H9 (cell line): ENCODE measurements at regions not wholly inside any gene's neighbourhood (a gene's known extent, or its start where the extent isn't known, plus 50 kb on each side); places are given as distances from the start of the nearest gene placed in this dataset.
"Not testable (repeated sequence)": the region's sequence is repeated elsewhere in the genome, so short reads cannot be mapped to it uniquely, and the experiment has no call there.

Experiments used
- DNase-seq: peaks from one replicate; pipeline ENCODE4 v3.0.0-alpha.2; 2017
- H2AFZ ChIP-seq: one replicate; pipeline ENCODE4 v1.6.1; 2013; ENCODE audit warnings: mild to moderate bottlenecking, low read length, control low read depth, moderate library complexity
- H2AK5ac ChIP-seq: 2 replicates; pipeline ENCODE4 v1.6.1; 2013; ENCODE audit warnings: low read length, control low read depth, mixed read lengths; ENCODE audit not compliant: insufficient read length
- H2BK120ac ChIP-seq: one replicate; pipeline ENCODE4 v1.6.1; 2013; ENCODE audit warnings: low read depth, mild to moderate bottlenecking, low read length, control low read depth, inconsistent platforms; ENCODE audit not compliant: poor library complexity, severe bottlenecking
- H2BK12ac ChIP-seq: 2 replicates; pipeline ENCODE4 v1.6.1; 2013; ENCODE audit warnings: low read length, control low read depth, mixed read lengths, low read depth; ENCODE audit not compliant: insufficient read length
- H2BK15ac ChIP-seq: 2 replicates; pipeline ENCODE4 v1.6.1; 2013; ENCODE audit warnings: low read depth, low read length, control low read depth
- H2BK20ac ChIP-seq: one replicate; pipeline ENCODE4 v1.6.1; 2013; ENCODE audit warnings: low read depth, mild to moderate bottlenecking, low read length, control low read depth, inconsistent platforms; ENCODE audit not compliant: poor library complexity, severe bottlenecking
- H2BK5ac ChIP-seq: 2 replicates; pipeline ENCODE4 v1.6.1; 2013; ENCODE audit warnings: low read length, control low read depth, mixed read lengths; ENCODE audit not compliant: insufficient read length
- H3K14ac ChIP-seq: 2 replicates; pipeline ENCODE4 v1.6.1; 2013; ENCODE audit warnings: low read length, control low read depth; ENCODE audit not compliant: insufficient read depth
- H3K18ac ChIP-seq: 2 replicates; pipeline ENCODE4 v1.6.1; 2013; ENCODE audit warnings: low read depth, mild to moderate bottlenecking, mixed read lengths, low read length, control low read depth; ENCODE audit not compliant: insufficient read length
- H3K23ac ChIP-seq: 2 replicates; pipeline ENCODE4 v1.6.1; 2013; ENCODE audit warnings: low read length, control low read depth, mixed read lengths, low read depth; ENCODE audit not compliant: insufficient read length
- H3K23me2 ChIP-seq: 2 replicates; pipeline ENCODE4 v1.6.1; 2013; ENCODE audit warnings: low read depth, mild to moderate bottlenecking, mixed read lengths, low read length, control low read depth; ENCODE audit not compliant: insufficient read length, poor library complexity, severe bottlenecking
- H3K27ac ChIP-seq: 2 replicates; pipeline ENCODE4 v1.5.1; 2013; ENCODE audit warnings: low read length, control low read depth, mixed read lengths, low read depth; ENCODE audit not compliant: insufficient read length
- H3K27me3 ChIP-seq: 2 replicates; pipeline ENCODE4 v1.6.1; 2013; ENCODE audit warnings: low read length, control low read depth, inconsistent platforms; ENCODE audit not compliant: insufficient read depth
- H3K4ac ChIP-seq: 2 replicates; pipeline ENCODE4 v1.6.1; 2013; ENCODE audit warnings: low read depth, mild to moderate bottlenecking, control low read depth, inconsistent platforms, low read length, moderate library complexity
- H3K4me1 ChIP-seq: 2 replicates; pipeline ENCODE4 v1.6.1; 2013; ENCODE audit warnings: low read length, control low read depth, inconsistent platforms; ENCODE audit not compliant: insufficient read depth
- H3K4me2 ChIP-seq: 2 replicates; pipeline ENCODE4 v1.6.1; 2013; ENCODE audit warnings: low read length, control low read depth, mixed read lengths; ENCODE audit not compliant: insufficient read length, insufficient read depth
- H3K56ac ChIP-seq: 2 replicates; pipeline ENCODE4 v1.6.1; 2013; ENCODE audit warnings: low read depth, mild to moderate bottlenecking, mixed read lengths, low read length, control low read depth; ENCODE audit not compliant: insufficient read length
- H3K79me1 ChIP-seq: 2 replicates; pipeline ENCODE4 v1.6.1; 2013; ENCODE audit warnings: low read depth, mild to moderate bottlenecking, moderate library complexity, low read length, control low read depth, inconsistent platforms; ENCODE audit not compliant: insufficient read depth, poor library complexity, severe bottlenecking
- H3K79me2 ChIP-seq: 2 replicates; pipeline ENCODE4 v1.6.1; 2013; ENCODE audit warnings: low read length, control low read depth, inconsistent platforms; ENCODE audit not compliant: insufficient read depth
- H3K9ac ChIP-seq: 2 replicates; pipeline ENCODE4 v1.6.1; 2013; ENCODE audit warnings: low read length, control low read depth, mixed read lengths; ENCODE audit not compliant: insufficient read length; ENCODE audit errors: extremely low read depth
- H3K9me3 ChIP-seq: one replicate; pipeline ENCODE4 v1.6.1; 2013; ENCODE audit warnings: low read depth, low read length, inconsistent platforms; ENCODE audit not compliant: control insufficient read depth
- H3T11ph ChIP-seq: one replicate; pipeline ENCODE4 v1.6.1; 2013; ENCODE audit warnings: mild to moderate bottlenecking, low read length, control low read depth, inconsistent platforms
- H4K20me1 ChIP-seq: one replicate; pipeline ENCODE4 v1.6.1; 2013; ENCODE audit not compliant: control insufficient read depth, insufficient read length, insufficient read depth
- H4K5ac ChIP-seq: 2 replicates; pipeline ENCODE4 v1.6.1; 2013; ENCODE audit warnings: low read depth, mild to moderate bottlenecking, mixed read lengths, low read length, control low read depth; ENCODE audit not compliant: insufficient read length
- H4K8ac ChIP-seq: replicated peaks from 2 replicates; pipeline ENCODE4 v1.6.1; 2013; ENCODE audit warnings: low read length, control low read depth, mixed read lengths, low read depth; ENCODE audit not compliant: insufficient read length
- H4K91ac ChIP-seq: 2 replicates; pipeline ENCODE4 v1.6.1; 2013; ENCODE audit warnings: low read depth, mild to moderate bottlenecking, moderate library complexity, mixed read lengths, low read length, control low read depth; ENCODE audit not compliant: insufficient read length
- H3K27ac Mint-ChIP-seq, 3 experiments: 2 replicates in 2 of 3; 3 replicates in 1 of 3; pipeline ENCODE4 v1.8.0; 2020 to 2021; ENCODE audit warnings: mixed read lengths in 3 of 3, mild to moderate bottlenecking in 1 of 3, moderate library complexity in 1 of 3
- H3K27me3 Mint-ChIP-seq: 2 replicates; pipeline ENCODE4 v1.8.0; 2021; ENCODE audit warnings: low read depth, mild to moderate bottlenecking, moderate library complexity, mixed read lengths
- H3K36me3 Mint-ChIP-seq, 3 experiments: 2 replicates in 2 of 3; 3 replicates in 1 of 3; pipeline ENCODE4 v1.8.0; 2020 to 2021; ENCODE audit warnings: low read depth in 3 of 3, mixed read lengths in 3 of 3; ENCODE audit not compliant: insufficient read depth in 1 of 3
- H3K4me1 Mint-ChIP-seq, 2 experiments: 2 replicates each; pipeline ENCODE4 v1.8.0; 2020; ENCODE audit warnings: mixed read lengths in 2 of 2
- H3K4me3 Mint-ChIP-seq, 2 experiments: 2 replicates in 1 of 2; 3 replicates in 1 of 2; pipeline ENCODE4 v1.8.0; 2020 to 2021; ENCODE audit warnings: mild to moderate bottlenecking in 2 of 2, mixed read lengths in 2 of 2, moderate library complexity in 1 of 2
- H3K9me3 Mint-ChIP-seq, 2 experiments: 2 replicates in 1 of 2; 3 replicates in 1 of 2; pipeline ENCODE4 v1.8.0; 2020; ENCODE audit warnings: mild to moderate bottlenecking in 2 of 2, mixed read lengths in 2 of 2, moderate library complexity in 1 of 2
- WGBS: extraction: QIAGEN DNeasy Blood & Tissue Kit; methylation state at CpG from one replicate; pipeline ENCODE4 v1.1.7; 2013; ENCODE audit warnings: missing lambda C conversion rate, low lambda C conversion rate, mixed read lengths; ENCODE audit not compliant: insufficient read length; ENCODE audit errors: extremely low coverage; 5-methylcytosine and 5-hydroxymethylcytosine counted together

DNA sequence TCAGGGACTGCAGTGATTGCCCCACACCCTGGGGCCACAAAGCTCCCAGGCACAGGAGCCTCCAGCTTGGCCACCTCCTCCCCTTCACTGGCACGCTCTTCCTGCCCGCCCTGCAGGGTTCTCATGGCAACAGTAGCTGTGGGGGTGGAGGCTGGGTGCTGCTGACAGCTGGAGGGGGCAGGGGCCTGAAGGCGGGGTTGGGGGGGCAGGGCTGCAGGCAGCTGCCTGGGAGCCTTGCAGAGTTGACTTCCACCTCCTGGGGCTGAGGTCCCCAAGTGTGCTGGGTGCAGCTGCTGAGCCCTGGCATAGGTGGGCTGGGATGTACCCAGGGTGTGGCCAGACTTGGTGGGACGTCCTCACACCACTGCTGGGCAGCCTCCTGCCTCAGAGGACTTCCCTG is 305.2 kb downstream of the CCDC74A start:
- not testable (repeated sequence) for DNase-seq, H4K5ac ChIP-seq, H3K4ac ChIP-seq, H2BK5ac ChIP-seq, H3K27me3 Mint-ChIP-seq, H4K20me1 ChIP-seq, H3K27ac ChIP-seq, H3K79me1 ChIP-seq, H3K4me2 ChIP-seq, H2AFZ ChIP-seq, H3K9ac ChIP-seq, H3K4me1 Mint-ChIP-seq, H3T11ph ChIP-seq, H3K18ac ChIP-seq, H2BK12ac ChIP-seq, H2BK15ac ChIP-seq, H3K23me2 ChIP-seq, H3K56ac ChIP-seq, H3K9me3 Mint-ChIP-seq, H4K91ac ChIP-seq, H3K27me3 ChIP-seq, H3K4me3 Mint-ChIP-seq, H3K4me1 ChIP-seq, H3K27ac Mint-ChIP-seq, H3K9me3 ChIP-seq, H3K36me3 Mint-ChIP-seq, H2BK120ac ChIP-seq, H3K23ac ChIP-seq, H2AK5ac ChIP-seq, H4K8ac ChIP-seq, H3K79me2 ChIP-seq, H3K14ac ChIP-seq, H2BK20ac ChIP-seq
- no CpG with 5 or more reads among the region's 4 CpGs for WGBS

DNA sequence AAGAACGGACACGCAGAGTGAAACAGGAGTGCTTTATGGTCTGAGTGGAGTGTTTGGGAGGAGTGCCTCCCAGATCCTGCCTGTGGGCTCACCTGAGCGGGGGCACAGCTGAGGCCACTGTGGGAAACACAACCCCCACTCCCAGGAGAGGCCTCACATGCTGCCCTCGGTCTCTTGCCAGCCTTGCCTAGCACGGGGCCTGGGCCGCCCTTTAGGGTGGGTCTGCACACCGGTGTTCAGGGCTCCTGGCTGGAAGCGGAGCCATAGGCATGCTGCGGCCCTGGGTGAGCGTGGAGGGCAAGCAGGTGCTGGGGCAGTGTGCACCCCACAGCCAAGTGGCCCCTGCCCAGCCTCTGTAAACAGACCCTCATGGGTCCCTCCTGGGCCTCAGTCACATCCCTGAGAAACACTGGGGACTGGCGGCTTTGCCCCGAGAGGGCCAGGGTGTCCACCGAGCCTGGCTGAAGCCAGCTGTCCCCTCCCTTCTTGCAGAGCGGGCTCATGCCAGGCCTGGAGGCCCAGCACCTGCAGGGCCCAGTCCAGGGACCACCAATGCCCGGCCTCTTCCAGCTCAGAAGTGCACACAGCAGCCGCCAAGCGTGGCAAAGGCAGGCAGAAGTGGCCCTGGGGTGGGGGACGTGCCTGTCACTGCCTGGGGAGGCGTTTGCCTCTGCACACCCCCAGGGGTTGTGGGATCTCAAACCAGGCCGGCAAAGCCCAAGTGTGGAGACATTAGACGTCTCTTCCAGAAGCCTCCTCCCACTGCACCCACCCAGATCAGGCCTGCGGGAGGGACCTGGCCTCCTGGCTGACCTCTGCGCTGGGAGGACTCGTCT is 305.9 kb downstream of the CCDC74A start:
- not testable (repeated sequence) for H2AK5ac ChIP-seq, H3K4me2 ChIP-seq, H2AFZ ChIP-seq, H3K27me3 Mint-ChIP-seq, H3K79me2 ChIP-seq, H4K5ac ChIP-seq, H2BK20ac ChIP-seq, H3K56ac ChIP-seq, H3K9ac ChIP-seq, H3K27ac ChIP-seq, H4K8ac ChIP-seq, H3K14ac ChIP-seq, H3K4me1 ChIP-seq, H4K91ac ChIP-seq, H3T11ph ChIP-seq, H3K4ac ChIP-seq, H2BK15ac ChIP-seq, H3K36me3 Mint-ChIP-seq, H3K4me1 Mint-ChIP-seq, H3K27ac Mint-ChIP-seq, H4K20me1 ChIP-seq, H3K9me3 Mint-ChIP-seq, H2BK5ac ChIP-seq, H3K4me3 Mint-ChIP-seq, H2BK120ac ChIP-seq, H2BK12ac ChIP-seq, DNase-seq, H3K23ac ChIP-seq, H3K27me3 ChIP-seq, H3K23me2 ChIP-seq, H3K18ac ChIP-seq, H3K9me3 ChIP-seq, H3K79me1 ChIP-seq
- no CpG with 5 or more reads among the region's 24 CpGs for WGBS
